Activated CD8-positive, alpha-beta memory T cell treated with anti-CD3 and anti-CD28 coated beads for 36 hours (primary cell): ENCODE measurements at regions not wholly inside any gene's neighbourhood (a gene's known extent, or its start where the extent isn't known, plus 50 kb on each side); places are given as distances from the start of the nearest gene placed in this dataset.
"Not testable (repeated sequence)": the region's sequence is repeated elsewhere in the genome, so short reads cannot be mapped to it uniquely, and the experiment has no call there.

Experiments
- CTCF ChIA-PET: fragments of 350-600 bp; sonication (Branson Sonifier 250); formaldehyde crosslinking; loops from one replicate; lab custom pipeline; 2021; ENCODE audit warnings: antibody characterized with exemption; lab: Charles Lee
- POLR2A ChIA-PET: fragments of 350-600 bp; sonication (Branson Sonifier 250); formaldehyde crosslinking; loops from one replicate; lab custom pipeline; 2021; ENCODE audit warnings: antibody characterized with exemption; lab: Charles Lee

GRCh38 chr6:19394051-19394450 lies 443.1 kb upstream of the ID4 start:
- ChIA-PET POLR2A (no interaction called here), CTCF (no interaction called here)

GRCh38 chr6:19394687-19395086 lies 442.5 kb upstream of the ID4 start:
- CTCF ChIA-PET = no interaction called here

GRCh38 chr6:19395316-19395715 lies 441.9 kb upstream of the ID4 start:
- CTCF ChIA-PET = no interaction called here
- POLR2A ChIA-PET = no interaction called here

More at GRCh38 chr6:19394687-19395086, 442.5 kb upstream of the ID4 start:
- POLR2A ChIA-PET = no interaction called here

GRCh38 chr6:19399406-19399805 lies 437.8 kb upstream of the ID4 start:
- ChIA-PET CTCF (no interaction called here), POLR2A (no interaction called here)

GRCh38 chr6:19404884-19405283 lies 432.3 kb upstream of the ID4 start:
- POLR2A ChIA-PET, CTCF ChIA-PET: not testable (repeated sequence)

GRCh38 chr6:19408331-19408730 lies 428.8 kb upstream of the ID4 start:
- CTCF ChIA-PET = no interaction called here
- POLR2A ChIA-PET = no interaction called here

GRCh38 chr6:19410481-19410880 lies 426.7 kb upstream of the ID4 start:
- CTCF ChIA-PET = no interaction called here
- POLR2A ChIA-PET = no interaction called here

GRCh38 chr6:19413323-19413722 lies 423.8 kb upstream of the ID4 start:
- ChIA-PET POLR2A (no interaction called here), CTCF (no interaction called here)

GRCh38 chr6:19415605-19416326 lies 421.4 kb upstream of the ID4 start:
- CTCF ChIA-PET = no interaction called here
- POLR2A ChIA-PET = no interaction called here

- POLR2A ChIA-PET = no interaction called here
Measured at GRCh38 chr6:19416811-19417210, 420.4 kb upstream of the ID4 start.

GRCh38 chr6:19417713-19418112 lies 419.5 kb upstream of the ID4 start:
- CTCF ChIA-PET = no interaction called here

More at GRCh38 chr6:19416811-19417210, 420.4 kb upstream of the ID4 start:
- CTCF ChIA-PET = no interaction called here

GRCh38 chr6:19424853-19425252 lies 412.3 kb upstream of the ID4 start:
- CTCF ChIA-PET = no interaction called here
- POLR2A ChIA-PET = no interaction called here

More at GRCh38 chr6:19417713-19418112, 419.5 kb upstream of the ID4 start:
- POLR2A ChIA-PET = no interaction called here

GRCh38 chr6:19427548-19427947 lies 409.6 kb upstream of the ID4 start:
- POLR2A ChIA-PET = no interaction called here
- CTCF ChIA-PET = no interaction called here

- POLR2A ChIA-PET = no interaction called here
- CTCF ChIA-PET = no interaction called here
Measured at GRCh38 chr6:19432966-19433498, 404.1 kb upstream of the ID4 start.

- CTCF ChIA-PET = no interaction called here
- POLR2A ChIA-PET = no interaction called here
Measured at GRCh38 chr6:19434065-19434464, 403.1 kb upstream of the ID4 start.

- CTCF ChIA-PET = no interaction called here
- POLR2A ChIA-PET = no interaction called here
Measured at GRCh38 chr6:19435755-19436154, 401.4 kb upstream of the ID4 start.

GRCh38 chr6:19438566-19439353 lies 398.4 kb upstream of the ID4 start:
- CTCF ChIA-PET = no interaction called here
- POLR2A ChIA-PET = no interaction called here

GRCh38 chr6:19440531-19440930 lies 396.6 kb upstream of the ID4 start:
- ChIA-PET POLR2A (no interaction called here), CTCF (no interaction called here)

GRCh38 chr6:19443411-19443810 lies 393.8 kb upstream of the ID4 start:
- ChIA-PET POLR2A (no interaction called here), CTCF (no interaction called here)

GRCh38 chr6:19444041-19444440 lies 393.1 kb upstream of the ID4 start:
- CTCF ChIA-PET = no interaction called here

GRCh38 chr6:19444481-19444880 lies 392.7 kb upstream of the ID4 start:
- POLR2A ChIA-PET = no interaction called here
- CTCF ChIA-PET = no interaction called here

More at GRCh38 chr6:19444041-19444440, 393.1 kb upstream of the ID4 start:
- POLR2A ChIA-PET = no interaction called here
